HEK293 (cell line): ENCODE measurements at regions not wholly inside any gene's neighbourhood (a gene's known extent, or its start where the extent isn't known, plus 50 kb on each side); places are given as distances from the start of the nearest gene placed in this dataset.

Experiments used
- CTCF ChIA-PET: fragments of 350-600 bp; formaldehyde crosslinking; extraction: SDS; loops from one replicate; lab custom pipeline; 2021; ENCODE audit warnings: antibody characterized with exemption; lab: Yijun Ruan, JAX
- POLR2A ChIA-PET: fragments of 300-600 bp; formaldehyde crosslinking; extraction: SDS; loops from one replicate; lab custom pipeline; 2020; ENCODE audit warnings: antibody characterized with exemption, inconsistent platforms; lab: Yijun Ruan, JAX
- H3K27ac ChIP-seq: fragments of 200-500 bp; sonication (Bioruptor generic); 2 replicates; pipeline ENCODE4 v1.5.1; 2014; ENCODE audit warnings: low read depth, low read length, control low read depth, inconsistent platforms; ENCODE audit errors: extremely low read depth
- H3K36me3 ChIP-seq, 2 experiments: fragments of 200-500 bp in 1 of 2; sonication (Bioruptor generic) in 1 of 2; 1 replicate in 1 of 2; 2 replicates in 1 of 2; pipeline ENCODE4 v1.5.1; 2014 to 2017; ENCODE audit warnings: inconsistent platforms in 2 of 2, low read length in 2 of 2; ENCODE audit not compliant: control insufficient read depth in 2 of 2, insufficient read depth in 1 of 2
- H3K4me1 ChIP-seq: fragments of 200-500 bp; sonication (Bioruptor generic); 2 replicates; pipeline ENCODE4 v1.5.1; 2014; ENCODE audit warnings: mild to moderate bottlenecking, low read length, inconsistent platforms; ENCODE audit not compliant: control insufficient read depth, insufficient read depth
- H3K4me3 ChIP-seq: 2 replicates; pipeline ENCODE4 v1.5.1; 2011; ENCODE audit warnings: low read depth, mild to moderate bottlenecking, control low read depth, low read length, moderate library complexity
- H3K9me3 ChIP-seq: fragments of 200-500 bp; sonication (Bioruptor generic); 2 replicates; pipeline ENCODE4 v1.5.1; 2014; ENCODE audit warnings: low read depth, low read length, inconsistent platforms; ENCODE audit not compliant: control insufficient read depth, insufficient read depth
- HOXD13 ChIP-seq: sonication (generic); formaldehyde crosslinking; IDR thresholded peaks from 2 replicates; pipeline ENCODE4 v1.8.0; 2022; ENCODE audit warnings: missing genetic modification reagents, borderline replicate concordance
- KLF16 ChIP-seq: fragments of 450-650 bp; formaldehyde crosslinking; IDR thresholded peaks from 2 replicates; pipeline ENCODE4 v1.5.1; 2017; ENCODE audit warnings: missing biosample characterization, missing genetic modification characterization
- SALL2 ChIP-seq: fragments of 450-650 bp; formaldehyde crosslinking; IDR thresholded peaks from 2 replicates; pipeline ENCODE4 v1.5.0; 2017; ENCODE audit warnings: missing biosample characterization, mild to moderate bottlenecking, missing genetic modification characterization, borderline replicate concordance
- TRIM28 ChIP-seq: IDR thresholded peaks from 2 replicates; pipeline ENCODE4 v1.6.1; 2011; ENCODE audit warnings: low read length, control low read depth, borderline replicate concordance
- ZFP69B ChIP-seq: fragments of 450-650 bp; formaldehyde crosslinking; IDR thresholded peaks from 2 replicates; pipeline ENCODE4 v1.5.1; 2016; ENCODE audit warnings: missing biosample characterization, missing genetic modification characterization
- ZNF121 ChIP-seq: fragments of 450-650 bp; formaldehyde crosslinking; IDR thresholded peaks from 2 replicates; pipeline ENCODE4 v1.5.1; 2016; ENCODE audit warnings: missing biosample characterization, missing genetic modification characterization
- ZNF16 ChIP-seq: fragments of 450-650 bp; formaldehyde crosslinking; IDR thresholded peaks from 2 replicates; pipeline ENCODE4 v1.5.1; 2016; ENCODE audit warnings: low read depth, missing biosample characterization, missing genetic modification characterization
- ZNF184 ChIP-seq: fragments of 450-650 bp; IDR thresholded peaks from 2 replicates; pipeline ENCODE4 v1.5.1; 2018; ENCODE audit warnings: missing biosample characterization, mild to moderate bottlenecking, missing genetic modification characterization
- ZNF211 ChIP-seq: fragments of 450-650 bp; formaldehyde crosslinking; IDR thresholded peaks from 2 replicates; pipeline ENCODE4 v1.5.1; 2016; ENCODE audit warnings: low read depth, missing biosample characterization, missing genetic modification characterization
- ZNF354C ChIP-seq: fragments of 450-650 bp; formaldehyde crosslinking; IDR thresholded peaks from 2 replicates; pipeline ENCODE4 v1.5.1; 2016; ENCODE audit warnings: missing biosample characterization, missing genetic modification characterization, low read depth, borderline replicate concordance
- ZNF529 ChIP-seq: fragments of 450-650 bp; formaldehyde crosslinking; IDR thresholded peaks from 2 replicates; pipeline ENCODE4 v1.5.1; 2017; ENCODE audit warnings: missing genetic modification characterization, missing biosample characterization; ENCODE audit not compliant: insufficient replicate concordance
- ZNF530 ChIP-seq: fragments of 450-650 bp; formaldehyde crosslinking; IDR thresholded peaks from 2 replicates; pipeline ENCODE4 v1.5.1; 2016; ENCODE audit warnings: low read depth, missing biosample characterization, missing genetic modification characterization
- ZNF555 ChIP-seq: fragments of 450-650 bp; formaldehyde crosslinking; conservative IDR thresholded peaks from 2 replicates; pipeline ENCODE4 v1.5.1; 2017; ENCODE audit warnings: missing biosample characterization, mild to moderate bottlenecking, missing genetic modification characterization, inconsistent platforms
- ZNF701 ChIP-seq: fragments of 450-650 bp; formaldehyde crosslinking; IDR thresholded peaks from 2 replicates; pipeline ENCODE4 v1.5.1; 2016; ENCODE audit warnings: missing biosample characterization, missing genetic modification characterization
- ZNF76 ChIP-seq: fragments of 450-650 bp; formaldehyde crosslinking; IDR thresholded peaks from 2 replicates; pipeline ENCODE4; 2016; ENCODE audit warnings: low read depth, missing biosample characterization, missing genetic modification characterization, borderline replicate concordance
- TF ChIP-seq, protein P1 (sequence below): fragments of 450-650 bp; IDR thresholded peaks from 2 replicates; pipeline ENCODE4 v1.5.1; 2018; ENCODE audit warnings: missing biosample characterization, missing genetic modification characterization
- TF ChIP-seq, protein P2 (sequence below): fragments of 450-650 bp; formaldehyde crosslinking; IDR thresholded peaks from 2 replicates; pipeline ENCODE4 v1.5.1; 2016; ENCODE audit warnings: missing biosample characterization, missing genetic modification characterization, low read depth
- TF ChIP-seq, protein P3 (sequence below): fragments of 450-650 bp; formaldehyde crosslinking; IDR thresholded peaks from 2 replicates; pipeline ENCODE4 v1.5.1; 2017; ENCODE audit warnings: missing biosample characterization, mild to moderate bottlenecking, missing genetic modification characterization, moderate library complexity

DNA sequence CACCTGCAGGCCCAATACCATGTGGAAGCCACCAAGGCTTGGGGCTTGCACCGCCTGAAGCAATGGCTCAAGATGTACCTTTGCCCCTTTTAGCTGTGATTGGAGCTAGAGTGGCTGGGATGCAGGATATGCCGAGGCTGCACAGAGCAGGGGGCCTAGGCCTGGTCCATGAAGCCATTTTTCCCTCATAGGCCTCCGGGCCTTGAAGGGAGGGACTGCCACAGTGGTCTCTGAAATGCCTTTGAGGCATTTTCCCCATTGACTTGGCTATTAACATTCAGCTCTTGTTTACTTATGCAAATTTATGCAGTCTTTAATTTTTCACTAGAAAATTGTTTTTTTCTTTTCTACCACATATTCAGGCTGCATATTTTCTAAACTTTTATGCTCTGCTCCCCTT is 203.2 kb upstream of the HHIP start:
- Histone ChIP-seq H3K4me1 (no peaks in the 10 kb centered on the region), H3K4me3 (no peak overlapping the region), H3K9me3 (no peaks in the 10 kb centered on the region), H3K36me3 (no peaks in the 10 kb centered on the region), H3K27ac (no peak overlapping the region)
- TF ChIP-seq, protein P1, sequence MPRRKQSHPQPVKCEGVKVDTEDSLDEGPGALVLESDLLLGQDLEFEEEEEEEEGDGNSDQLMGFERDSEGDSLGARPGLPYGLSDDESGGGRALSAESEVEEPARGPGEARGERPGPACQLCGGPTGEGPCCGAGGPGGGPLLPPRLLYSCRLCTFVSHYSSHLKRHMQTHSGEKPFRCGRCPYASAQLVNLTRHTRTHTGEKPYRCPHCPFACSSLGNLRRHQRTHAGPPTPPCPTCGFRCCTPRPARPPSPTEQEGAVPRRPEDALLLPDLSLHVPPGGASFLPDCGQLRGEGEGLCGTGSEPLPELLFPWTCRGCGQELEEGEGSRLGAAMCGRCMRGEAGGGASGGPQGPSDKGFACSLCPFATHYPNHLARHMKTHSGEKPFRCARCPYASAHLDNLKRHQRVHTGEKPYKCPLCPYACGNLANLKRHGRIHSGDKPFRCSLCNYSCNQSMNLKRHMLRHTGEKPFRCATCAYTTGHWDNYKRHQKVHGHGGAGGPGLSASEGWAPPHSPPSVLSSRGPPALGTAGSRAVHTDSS (tag by site-specific recombination): no peak
- CTCF ChIA-PET: no interaction called here
- POLR2A ChIA-PET: no interaction called here

DNA sequence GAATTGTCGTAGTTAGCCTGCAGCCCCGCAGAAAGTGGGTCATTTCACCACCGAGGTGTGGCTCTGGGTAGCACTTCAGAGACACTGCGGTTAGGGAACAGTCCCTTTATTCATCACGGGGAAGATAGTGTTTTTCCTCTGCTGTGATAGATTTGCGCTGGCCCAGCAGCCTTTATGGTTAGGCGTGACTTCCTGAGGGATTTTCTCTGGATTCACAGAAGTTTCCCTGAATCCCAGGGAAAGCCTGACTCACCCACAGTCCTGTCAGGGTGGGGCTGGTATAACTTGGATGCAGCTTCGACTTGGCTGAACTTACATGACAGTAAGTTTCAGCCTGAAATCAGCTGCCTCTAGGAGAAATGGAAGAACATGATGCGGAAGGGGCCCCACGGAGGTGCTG is 196.3 kb upstream of the HHIP start:
- Histone ChIP-seq H3K27ac (no peak overlapping the region), H3K9me3 (no peaks in the 10 kb centered on the region), H3K4me3 (no peak overlapping the region), H3K36me3 (no peaks in the 10 kb centered on the region), H3K4me1 (no peaks in the 10 kb centered on the region; the same call in 1 of the 2 replicates)
- ChIA-PET CTCF (interaction anchor here (0.6 kb wide), 1 partner anchor 220 kb away, joined by 3 read pairs; no protein-coding TSS in a partner anchor), POLR2A (no interaction called here)
- TF ChIP-seq TRIM28: no peak
- TF ChIP-seq ZNF121 (tag by site-specific recombination): no peak
- TF ChIP-seq KLF16: no peak
- no peak for TF ChIP-seq HOXD13 (CRISPR knock-in tag)

DNA sequence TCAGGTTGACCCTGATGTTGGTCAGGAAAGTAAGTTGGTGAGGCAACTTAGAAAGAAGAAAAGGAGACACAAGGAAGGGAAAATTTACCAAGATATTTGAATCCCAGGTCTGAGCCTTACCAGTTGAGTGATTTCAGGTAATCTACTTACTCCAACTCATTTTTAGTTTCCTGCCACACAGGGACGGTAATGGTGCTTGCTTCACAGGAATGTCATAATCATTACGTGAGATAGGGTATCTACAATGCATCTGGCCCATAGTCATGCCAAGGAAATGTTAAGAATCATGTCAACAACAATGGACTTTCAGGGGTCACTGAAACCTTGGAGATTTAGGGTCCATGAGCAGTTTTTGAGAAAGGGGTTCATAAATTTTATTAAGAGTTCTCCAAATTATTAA is 195.4 kb upstream of the HHIP start:
- Histone ChIP-seq H3K9me3 (no peaks in the 10 kb centered on the region), H3K36me3 (no peaks in the 10 kb centered on the region), H3K4me3 (no peak overlapping the region), H3K27ac (no peak overlapping the region), H3K4me1 (no peaks in the 10 kb centered on the region; the same call in 1 of the 2 replicates)
- POLR2A ChIA-PET: no interaction called here
- CTCF ChIA-PET: interaction anchor here (0.6 kb wide), 1 partner anchor 17 kb away, joined by 5 read pairs; no protein-coding TSS in a partner anchor
- TF ChIP-seq ZFP69B (tag by site-specific recombination): no peak
- TF ChIP-seq, protein P2, sequence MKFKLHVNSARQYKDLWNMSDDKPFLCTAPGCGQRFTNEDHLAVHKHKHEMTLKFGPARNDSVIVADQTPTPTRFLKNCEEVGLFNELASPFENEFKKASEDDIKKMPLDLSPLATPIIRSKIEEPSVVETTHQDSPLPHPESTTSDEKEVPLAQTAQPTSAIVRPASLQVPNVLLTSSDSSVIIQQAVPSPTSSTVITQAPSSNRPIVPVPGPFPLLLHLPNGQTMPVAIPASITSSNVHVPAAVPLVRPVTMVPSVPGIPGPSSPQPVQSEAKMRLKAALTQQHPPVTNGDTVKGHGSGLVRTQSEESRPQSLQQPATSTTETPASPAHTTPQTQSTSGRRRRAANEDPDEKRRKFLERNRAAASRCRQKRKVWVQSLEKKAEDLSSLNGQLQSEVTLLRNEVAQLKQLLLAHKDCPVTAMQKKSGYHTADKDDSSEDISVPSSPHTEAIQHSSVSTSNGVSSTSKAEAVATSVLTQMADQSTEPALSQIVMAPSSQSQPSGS (tag by site-specific recombination): no peak
- no peak for TF ChIP-seq ZNF530 (tag by site-specific recombination)
- TF ChIP-seq SALL2 (tag by site-specific recombination): no peak
- no peak for TF ChIP-seq ZNF555 (tag by site-specific recombination)

DNA sequence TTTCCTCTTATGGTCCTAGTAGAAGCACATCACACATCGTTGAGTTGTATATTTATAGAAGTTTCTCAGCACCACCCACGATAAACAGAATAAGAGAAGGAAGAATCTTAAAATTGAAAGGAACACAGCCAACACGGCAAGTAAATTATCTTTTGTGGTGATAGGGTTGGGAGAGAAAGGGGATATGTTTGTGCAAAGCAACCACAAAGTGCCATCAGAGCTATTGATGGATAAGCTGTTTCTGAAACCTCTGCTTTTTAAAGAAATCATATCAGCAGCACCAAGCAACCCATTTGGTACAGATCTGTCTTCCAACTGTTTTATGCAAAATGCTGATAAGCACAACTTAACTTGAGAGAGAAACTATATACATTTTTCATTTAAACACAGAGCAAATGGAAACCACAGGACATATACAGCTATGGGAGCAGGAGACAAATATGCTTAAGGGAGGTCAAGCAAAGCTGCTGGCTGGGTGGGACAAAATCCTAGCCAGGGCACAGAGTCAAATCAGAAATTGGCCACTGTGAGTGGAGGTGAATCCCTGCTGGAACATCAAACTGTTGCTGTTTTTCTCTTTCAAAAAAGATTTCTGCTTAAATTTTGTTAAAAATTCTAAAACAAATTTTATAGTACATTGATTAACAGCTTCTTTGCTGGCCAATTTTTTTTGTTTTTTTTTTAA is 194.0 kb upstream of the HHIP start:
- Histone ChIP-seq H3K4me1 (no peaks in the 10 kb centered on the region; the same call in 1 of the 2 replicates), H3K36me3 (no peaks in the 10 kb centered on the region), H3K4me3 (no peak overlapping the region), H3K27ac (no peak overlapping the region), H3K9me3 (no peaks in the 10 kb centered on the region)
- ChIA-PET CTCF (no interaction called here), POLR2A (no interaction called here)
- no peak for TF ChIP-seq ZNF354C (tag by site-specific recombination)
- TF ChIP-seq ZNF529 (tag by site-specific recombination): no peak
- no peak for TF ChIP-seq ZNF76 (tag by site-specific recombination)
- TF ChIP-seq ZNF16: no peak
- no peak for TF ChIP-seq ZNF701 (tag by site-specific recombination)
- TF ChIP-seq ZNF184: no peak
- TF ChIP-seq, protein P3, sequence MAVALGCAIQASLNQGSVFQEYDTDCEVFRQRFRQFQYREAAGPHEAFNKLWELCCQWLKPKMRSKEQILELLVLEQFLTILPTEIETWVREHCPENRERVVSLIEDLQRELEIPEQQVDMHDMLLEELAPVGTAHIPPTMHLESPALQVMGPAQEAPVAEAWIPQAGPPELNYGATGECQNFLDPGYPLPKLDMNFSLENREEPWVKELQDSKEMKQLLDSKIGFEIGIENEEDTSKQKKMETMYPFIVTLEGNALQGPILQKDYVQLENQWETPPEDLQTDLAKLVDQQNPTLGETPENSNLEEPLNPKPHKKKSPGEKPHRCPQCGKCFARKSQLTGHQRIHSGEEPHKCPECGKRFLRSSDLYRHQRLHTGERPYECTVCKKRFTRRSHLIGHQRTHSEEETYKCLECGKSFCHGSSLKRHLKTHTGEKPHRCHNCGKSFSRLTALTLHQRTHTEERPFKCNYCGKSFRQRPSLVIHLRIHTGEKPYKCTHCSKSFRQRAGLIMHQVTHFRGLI (tag by site-specific recombination): no peak
- no peak for TF ChIP-seq ZNF211 (tag by site-specific recombination)
- TF ChIP-seq, protein P2 (tag by site-specific recombination): no peak
